H54 (cell line): ENCODE measurements at regions not wholly inside any gene's neighbourhood (a gene's known extent, or its start where the extent isn't known, plus 50 kb on each side); places are given as distances from the start of the nearest gene placed in this dataset.

Experiments used
- DNase-seq: peaks from one replicate; pipeline ENCODE4 v3.0.0; 2011; ENCODE audit warnings: low spot score, mixed read lengths; ENCODE audit not compliant: insufficient read length
- FAIRE-seq: peaks from 3 replicates; lab custom pipeline; 2011; peaks lifted over from hg19 to GRCh38; lab: Jason Lieb, UNC
- POLR2A ChIP-seq: IDR thresholded peaks from 2 replicates; pipeline ENCODE4 v1.6.1; 2011; ENCODE audit warnings: low read depth, mild to moderate bottlenecking, low read length

- no peak for DNase-seq
- FAIRE-seq, result no peak
- no peak for TF ChIP-seq POLR2A
Measured at GRCh38 chr6:47144306-47144705, 102.2 kb upstream of the ADGRF1 start.

- no peak for FAIRE-seq
Measured at GRCh38 chr6:47141963-47142362, 99.8 kb upstream of the ADGRF1 start.

GRCh38 chr6:47141171-47141570, 99.0 kb upstream of the ADGRF1 start:
- no peak for DNase-seq
- TF ChIP-seq POLR2A, result no peak
- no peak for FAIRE-seq

More at GRCh38 chr6:47141963-47142362, 99.8 kb upstream of the ADGRF1 start:
- no peak for TF ChIP-seq POLR2A
- DNase-seq, result no peak

- no peak for TF ChIP-seq POLR2A
- DNase-seq (no peak), FAIRE-seq (no peak)
Measured at GRCh38 chr6:47138046-47138445, 95.9 kb upstream of the ADGRF1 start.

- no peak for DNase-seq
- FAIRE-seq, result no peak
- TF ChIP-seq POLR2A, result no peak
Measured at GRCh38 chr6:47137073-47137472, 94.9 kb upstream of the ADGRF1 start.

- FAIRE-seq (peak; percentile 96), DNase-seq (peak; percentile 35)
- TF ChIP-seq POLR2A, result no peak
Measured at GRCh38 chr6:47135772-47136171, 93.6 kb upstream of the ADGRF1 start.

GRCh38 chr6:47134476-47135189, 92.5 kb upstream of the ADGRF1 start:
- DNase-seq (peak; percentile 40), FAIRE-seq (peak; percentile 91)
- no peak for TF ChIP-seq POLR2A

GRCh38 chr6:47133230-47134000, 91.3 kb upstream of the ADGRF1 start:
- TF ChIP-seq POLR2A, result no peak
- FAIRE-seq (no peak), DNase-seq (no peak)

- no peak for TF ChIP-seq POLR2A
- FAIRE-seq (no peak), DNase-seq (no peak)
Measured at GRCh38 chr6:47132724-47133123, 90.6 kb upstream of the ADGRF1 start.

- no peak for TF ChIP-seq POLR2A
- DNase-seq (no peak), FAIRE-seq (no peak)
Measured at GRCh38 chr6:47131773-47132172, 89.6 kb upstream of the ADGRF1 start.

- FAIRE-seq (no peak), DNase-seq (no peak)
- no peak for TF ChIP-seq POLR2A
Measured at GRCh38 chr6:47130086-47130485, 88.0 kb upstream of the ADGRF1 start.

- no peak for DNase-seq
- FAIRE-seq, result no peak
- no peak for TF ChIP-seq POLR2A
Measured at GRCh38 chr6:47129129-47129528, 87.0 kb upstream of the ADGRF1 start.

- no peak for TF ChIP-seq POLR2A
- FAIRE-seq (peak; percentile 33), DNase-seq (no peak)
Measured at GRCh38 chr6:47126647-47127391, 84.7 kb upstream of the ADGRF1 start.

GRCh38 chr6:47118611-47119010, 76.5 kb upstream of the ADGRF1 start:
- FAIRE-seq, result no peak
- TF ChIP-seq POLR2A, result no peak
- DNase-seq, result no peak
